ENCODE measurements at regions not wholly inside any gene's neighbourhood (a gene's known extent, or its start where the extent isn't known, plus 50 kb on each side); places are given as distances from the start of the nearest gene placed in this dataset.

DNA sequence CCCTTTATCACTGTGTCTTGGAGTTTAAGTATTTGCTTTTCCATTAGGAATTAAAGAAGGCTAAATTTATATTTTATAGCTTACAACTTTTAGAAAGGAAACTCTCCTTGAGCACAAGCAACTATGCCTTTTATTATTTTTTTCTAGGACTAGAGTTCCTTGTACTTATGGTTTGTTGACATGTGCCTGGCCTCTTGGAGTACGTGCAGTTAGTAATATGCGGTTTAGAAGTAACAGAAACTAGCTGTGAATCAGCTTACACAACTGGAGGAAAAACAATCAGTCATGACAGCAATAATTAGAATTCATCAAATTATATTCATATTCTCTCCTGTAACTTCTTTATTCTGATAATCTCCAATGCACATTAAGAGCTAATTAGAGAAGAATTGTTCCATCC is 428.7 kb downstream of the AEBP2 start:
- DNase-seq = no peak
- no peak overlapping the region for H3K27ac Mint-ChIP-seq (ENCODE audit: unreplicated experiment)
- no peaks in the 10 kb centered on the region for H3K9me3 Mint-ChIP-seq (ENCODE audit: unreplicated experiment)
- H3K4me1 Mint-ChIP-seq (ENCODE audit: low read depth, unreplicated experiment) = no peaks in the 10 kb centered on the region
- TF ChIP-seq, protein P1, sequence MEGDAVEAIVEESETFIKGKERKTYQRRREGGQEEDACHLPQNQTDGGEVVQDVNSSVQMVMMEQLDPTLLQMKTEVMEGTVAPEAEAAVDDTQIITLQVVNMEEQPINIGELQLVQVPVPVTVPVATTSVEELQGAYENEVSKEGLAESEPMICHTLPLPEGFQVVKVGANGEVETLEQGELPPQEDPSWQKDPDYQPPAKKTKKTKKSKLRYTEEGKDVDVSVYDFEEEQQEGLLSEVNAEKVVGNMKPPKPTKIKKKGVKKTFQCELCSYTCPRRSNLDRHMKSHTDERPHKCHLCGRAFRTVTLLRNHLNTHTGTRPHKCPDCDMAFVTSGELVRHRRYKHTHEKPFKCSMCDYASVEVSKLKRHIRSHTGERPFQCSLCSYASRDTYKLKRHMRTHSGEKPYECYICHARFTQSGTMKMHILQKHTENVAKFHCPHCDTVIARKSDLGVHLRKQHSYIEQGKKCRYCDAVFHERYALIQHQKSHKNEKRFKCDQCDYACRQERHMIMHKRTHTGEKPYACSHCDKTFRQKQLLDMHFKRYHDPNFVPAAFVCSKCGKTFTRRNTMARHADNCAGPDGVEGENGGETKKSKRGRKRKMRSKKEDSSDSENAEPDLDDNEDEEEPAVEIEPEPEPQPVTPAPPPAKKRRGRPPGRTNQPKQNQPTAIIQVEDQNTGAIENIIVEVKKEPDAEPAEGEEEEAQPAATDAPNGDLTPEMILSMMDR (IDR thresholded peaks at IDR 0.05; ENCODE audit: partially characterized antibody, unreplicated experiment) = no peak
- no peaks in the 10 kb centered on the region for H3K27me3 Mint-ChIP-seq (ENCODE audit: unreplicated experiment)
- H3K4me3 Mint-ChIP-seq (ENCODE audit: unreplicated experiment) = no peak overlapping the region
- H3K36me3 Mint-ChIP-seq (ENCODE audit: unreplicated experiment) = no peaks in the 10 kb centered on the region

DNA sequence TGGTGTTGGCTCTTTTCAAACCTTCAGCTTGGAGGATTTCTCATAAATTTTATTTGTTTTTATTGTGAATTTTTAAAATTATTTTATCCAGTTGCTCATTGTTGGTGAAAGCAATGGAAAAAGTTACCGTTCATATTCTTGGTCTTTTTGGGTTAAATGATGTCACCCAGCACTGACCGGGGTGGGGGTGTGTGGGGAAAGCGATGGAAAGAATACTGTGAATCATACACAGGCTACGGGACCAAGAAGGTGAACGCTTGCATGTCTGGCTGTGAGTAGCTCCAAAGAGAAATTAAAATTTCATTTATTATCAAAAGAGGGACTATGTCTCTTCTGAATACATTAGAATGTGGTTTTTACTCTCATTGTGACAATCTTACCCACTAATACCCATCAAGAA is 430.1 kb downstream of the AEBP2 start:
- no peak overlapping the region for H3K27ac Mint-ChIP-seq (ENCODE audit: unreplicated experiment)
- H3K27me3 Mint-ChIP-seq (ENCODE audit: unreplicated experiment) = peaks cover 1% of the 10 kb centered on the region
- no peaks in the 10 kb centered on the region for H3K36me3 Mint-ChIP-seq (ENCODE audit: unreplicated experiment)

DNA sequence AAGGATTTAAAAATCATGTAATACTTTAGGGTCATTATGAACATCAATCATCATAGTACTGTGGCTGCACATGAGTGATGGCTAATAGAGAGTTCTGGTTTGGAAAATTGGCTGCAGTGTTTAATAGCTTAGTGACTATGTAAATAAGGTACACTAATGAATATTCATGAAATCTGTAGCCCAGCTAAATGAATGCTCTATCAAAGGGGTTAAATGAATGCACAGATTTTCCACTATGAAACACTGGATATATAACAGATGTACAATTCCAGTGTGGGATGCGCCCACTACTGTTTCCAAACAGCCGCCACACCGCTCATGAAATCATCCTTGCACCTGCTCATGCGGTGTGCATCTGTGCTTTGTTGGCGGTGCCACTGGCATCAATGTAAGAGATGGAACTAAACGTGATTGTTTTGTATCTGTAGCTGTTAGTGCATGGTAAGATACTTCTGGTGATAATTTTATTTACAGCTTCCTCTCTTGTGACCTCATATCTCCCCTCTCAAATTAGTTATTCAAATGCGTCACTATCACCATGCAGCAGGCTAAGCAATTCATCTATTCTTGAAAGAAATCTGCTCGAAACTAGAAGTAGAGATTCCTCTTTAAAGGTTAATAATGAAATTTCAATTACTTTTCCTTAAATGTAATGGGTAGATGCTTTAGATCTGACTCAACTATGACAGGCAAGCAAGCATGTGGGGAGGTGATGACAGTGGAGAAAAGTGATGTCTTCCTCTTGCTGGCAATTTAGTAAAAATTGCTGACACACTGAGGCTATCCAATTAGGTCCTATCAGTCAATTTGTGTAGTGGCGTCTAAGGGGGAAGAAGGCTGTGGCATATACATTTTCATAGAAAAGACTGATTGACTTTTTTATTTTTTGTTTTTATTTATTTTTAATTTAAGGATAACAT is 433.6 kb downstream of the AEBP2 start:
- Mint-ChIP-seq H3K4me3 (ENCODE audit: unreplicated experiment) (no peak overlapping the region), H3K9me3 (ENCODE audit: unreplicated experiment) (no peaks in the 10 kb centered on the region), H3K4me1 (ENCODE audit: low read depth, unreplicated experiment) (peaks cover 2% of the 10 kb centered on the region), H3K36me3 (ENCODE audit: unreplicated experiment) (no peaks in the 10 kb centered on the region), H3K27ac (ENCODE audit: unreplicated experiment) (no peak overlapping the region), H3K27me3 (ENCODE audit: unreplicated experiment) (peaks cover 1% of the 10 kb centered on the region)
- TF ChIP-seq, protein P1 (IDR thresholded peaks at IDR 0.05; ENCODE audit: partially characterized antibody, unreplicated experiment) = no peak
- DNase-seq = no peak

More for the DNA sequence above, 430.1 kb downstream of the AEBP2 start:
- H3K4me3 Mint-ChIP-seq (ENCODE audit: unreplicated experiment) = no peak overlapping the region
- DNase-seq = no peak
- TF ChIP-seq, protein P1 (IDR thresholded peaks at IDR 0.05; ENCODE audit: partially characterized antibody, unreplicated experiment) = no peak
- H3K4me1 Mint-ChIP-seq (ENCODE audit: low read depth, unreplicated experiment) = peaks cover 2% of the 10 kb centered on the region
- H3K9me3 Mint-ChIP-seq (ENCODE audit: unreplicated experiment) = no peaks in the 10 kb centered on the region

DNA sequence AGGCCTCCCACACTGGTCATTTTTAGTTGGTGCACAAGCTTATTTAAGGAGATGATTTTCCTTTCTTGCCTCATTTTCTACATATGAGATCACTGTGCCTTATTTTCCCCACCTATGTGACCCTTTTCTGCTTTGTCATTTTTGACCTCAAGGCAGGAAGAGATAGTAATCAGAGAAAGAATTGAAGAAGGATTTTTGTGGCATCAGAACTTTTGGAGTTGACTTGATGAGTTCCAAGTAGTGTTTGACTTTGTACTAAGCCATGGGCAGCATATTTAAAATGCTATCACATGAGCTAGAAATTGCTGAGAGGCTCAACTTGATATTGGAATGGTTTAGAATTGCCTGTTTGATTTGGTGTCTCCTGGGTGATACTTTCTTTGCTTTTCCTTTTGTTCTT is 440.8 kb downstream of the AEBP2 start:
- H3K27me3 Mint-ChIP-seq (ENCODE audit: unreplicated experiment) = no peaks in the 10 kb centered on the region
- H3K36me3 Mint-ChIP-seq (ENCODE audit: unreplicated experiment) = no peaks in the 10 kb centered on the region
- TF ChIP-seq, protein P1 (IDR thresholded peaks at IDR 0.05; ENCODE audit: partially characterized antibody, unreplicated experiment) = no peak
- H3K4me3 Mint-ChIP-seq (ENCODE audit: unreplicated experiment) = no peak overlapping the region
- DNase-seq = no peak
- no peak overlapping the region for H3K27ac Mint-ChIP-seq (ENCODE audit: unreplicated experiment)
- H3K9me3 Mint-ChIP-seq (ENCODE audit: unreplicated experiment) = no peaks in the 10 kb centered on the region
- H3K4me1 Mint-ChIP-seq (ENCODE audit: low read depth, unreplicated experiment) = no peaks in the 10 kb centered on the region

DNA sequence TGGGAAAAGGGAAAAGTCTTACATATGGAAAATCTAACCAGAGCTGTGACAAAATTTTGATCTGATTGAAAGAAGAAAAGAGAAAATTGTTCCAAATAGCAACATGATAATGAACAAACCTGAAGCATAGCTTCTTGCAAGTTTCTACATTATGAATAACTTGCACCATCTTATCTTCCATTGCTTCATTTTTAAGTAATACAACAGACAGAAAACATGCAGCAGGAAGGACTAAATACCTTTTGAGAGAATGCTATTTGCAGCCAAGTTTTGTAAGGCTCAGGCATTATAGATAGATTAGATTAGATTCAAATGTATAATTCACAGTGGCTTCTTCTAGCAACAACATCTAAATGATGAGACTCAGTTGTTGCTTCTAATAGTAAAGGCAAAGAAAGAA is 441.4 kb downstream of the AEBP2 start:
- Mint-ChIP-seq H3K4me3 (ENCODE audit: unreplicated experiment) (no peak overlapping the region), H3K27ac (ENCODE audit: unreplicated experiment) (no peak overlapping the region), H3K9me3 (ENCODE audit: unreplicated experiment) (no peaks in the 10 kb centered on the region), H3K36me3 (ENCODE audit: unreplicated experiment) (no peaks in the 10 kb centered on the region), H3K27me3 (ENCODE audit: unreplicated experiment) (no peaks in the 10 kb centered on the region), H3K4me1 (ENCODE audit: low read depth, unreplicated experiment) (no peaks in the 10 kb centered on the region)
- no peak for DNase-seq
- TF ChIP-seq, protein P1 (IDR thresholded peaks at IDR 0.05; ENCODE audit: partially characterized antibody, unreplicated experiment) = no peak
